ENCODE measurements at regions not wholly inside any gene's neighbourhood (a gene's known extent, or its start where the extent isn't known, plus 50 kb on each side); places are given as distances from the start of the nearest gene placed in this dataset.
"Not testable (repeated sequence)": the region's sequence is repeated elsewhere in the genome, so short reads cannot be mapped to it uniquely, and the experiment has no call there.

- DNase-seq (ENCODE audit: low read depth): no peak
These were observed 78.4 kb downstream of the ADAMTS15 start for GRCh38 chr11:130526846-130527245.

DNA sequence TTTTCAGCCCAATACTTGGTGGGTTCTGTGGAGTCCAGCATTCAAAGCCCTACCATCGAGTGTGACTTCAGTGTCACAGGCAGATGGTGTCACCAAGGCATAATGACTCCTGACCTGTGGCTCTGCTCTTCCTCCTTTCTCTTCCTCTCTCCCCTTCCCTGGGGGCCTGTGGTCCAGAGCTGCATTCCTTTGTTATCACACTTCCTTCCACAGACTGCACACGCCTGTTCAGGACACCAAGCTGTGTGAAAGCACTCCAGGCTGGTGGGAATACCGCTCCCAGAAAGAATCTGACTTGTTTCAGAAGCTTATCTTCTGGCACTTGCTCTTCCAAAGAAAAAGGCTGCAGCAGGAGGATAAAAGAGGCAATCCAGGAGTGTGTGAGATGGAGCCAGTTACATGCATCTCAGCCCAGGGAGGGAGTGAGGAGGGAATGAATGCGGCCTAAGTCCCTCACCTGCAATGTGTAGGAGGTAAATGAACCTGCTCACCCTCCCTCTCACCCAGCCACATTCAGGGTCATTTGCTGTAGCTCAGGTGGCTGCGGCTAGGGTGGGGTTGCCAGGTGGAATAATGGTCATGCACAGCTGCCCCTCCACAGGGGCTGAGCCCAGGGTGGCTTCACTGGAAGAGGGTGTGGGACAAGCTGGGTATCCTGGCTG is 79.3 kb downstream of the ADAMTS15 start:
- no peak for DNase-seq (ENCODE audit: low read depth)

DNA sequence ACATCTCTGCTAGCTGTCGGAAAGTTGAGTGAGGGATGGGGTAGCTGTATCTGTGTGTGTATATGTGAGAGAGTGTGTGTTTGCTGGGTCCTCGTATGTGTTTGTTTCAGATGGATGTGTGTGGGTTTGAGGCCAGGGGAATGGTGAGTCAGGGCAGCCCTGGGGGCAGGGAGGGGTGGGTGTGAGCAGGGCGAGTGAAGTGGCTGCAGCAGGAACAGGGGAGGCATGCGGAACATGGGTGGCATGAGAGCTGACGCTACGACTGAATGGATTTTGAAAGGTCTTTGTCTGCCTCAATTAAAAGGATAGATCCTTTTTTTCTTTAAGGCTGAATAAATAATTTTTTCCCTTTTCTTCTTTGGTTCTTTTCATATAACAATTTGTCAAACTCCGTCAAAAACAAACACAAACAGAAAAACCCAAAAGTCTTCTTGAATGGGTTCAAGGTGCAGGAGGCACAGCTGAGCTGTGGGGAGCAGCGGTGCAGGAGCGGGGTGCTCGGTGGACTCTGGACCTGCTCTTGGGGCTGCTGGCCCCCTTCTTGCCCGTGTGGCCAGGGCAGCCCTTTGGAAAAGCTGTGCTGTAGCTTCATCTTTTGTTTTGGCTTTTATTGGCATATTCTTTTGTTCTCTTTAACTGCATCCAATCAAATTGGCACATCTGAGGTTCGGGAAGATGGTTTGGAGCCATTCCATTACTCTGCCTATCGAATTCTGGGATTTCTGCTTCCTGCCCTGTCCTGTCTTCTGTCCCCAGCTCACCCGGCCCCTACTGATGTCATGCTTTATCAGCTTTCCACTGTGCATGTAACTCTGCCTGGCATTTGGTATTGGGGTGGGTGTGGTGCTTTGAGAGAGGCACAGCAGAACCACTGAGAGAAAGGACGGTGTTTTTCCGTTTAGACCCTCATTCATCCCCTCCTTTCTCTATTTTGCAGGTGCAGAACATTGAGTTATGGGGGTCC is 80.1 kb downstream of the ADAMTS15 start:
- no peak for DNase-seq (ENCODE audit: low read depth)

DNA sequence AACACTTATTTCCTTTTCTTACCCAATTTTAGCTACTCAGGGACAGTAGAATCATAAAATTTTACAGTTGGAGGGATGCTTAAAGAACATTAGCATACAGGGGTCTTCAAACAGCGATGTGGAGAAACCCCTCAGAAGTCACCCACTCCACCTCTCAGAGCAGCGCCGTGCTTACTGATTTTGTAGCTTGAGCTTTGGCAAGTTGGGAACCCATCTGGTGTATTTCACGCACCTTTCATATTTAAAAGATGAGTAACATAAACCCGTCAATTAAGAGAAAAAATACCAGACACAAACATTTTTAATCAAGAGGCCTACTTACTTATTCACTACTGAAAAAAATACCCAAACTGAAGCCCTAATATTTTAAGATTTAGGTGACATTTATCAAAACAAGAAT is 80.9 kb downstream of the ADAMTS15 start:
- DNase-seq (ENCODE audit: low read depth): no peak

DNA sequence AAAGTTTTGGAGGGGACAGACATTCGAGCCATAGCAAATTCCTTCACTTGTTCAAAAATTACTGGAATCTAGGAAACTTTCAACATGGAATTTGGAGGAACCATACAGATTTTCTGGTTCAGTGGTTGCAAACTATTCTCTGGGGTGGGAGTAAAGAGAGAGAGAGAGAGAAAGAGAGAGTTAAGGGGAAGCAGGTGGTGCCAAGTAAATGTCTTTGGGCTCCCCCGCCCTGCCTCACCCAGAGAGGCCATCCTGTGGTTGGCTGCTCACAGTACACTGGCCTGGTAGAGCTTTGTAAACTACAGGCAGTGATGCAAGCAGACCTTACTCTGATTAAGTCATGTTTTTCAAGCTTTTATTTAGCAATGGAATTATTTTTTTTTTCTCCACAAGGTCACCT is 82.6 kb downstream of the ADAMTS15 start:
- no peak for DNase-seq (ENCODE audit: low read depth)

DNA sequence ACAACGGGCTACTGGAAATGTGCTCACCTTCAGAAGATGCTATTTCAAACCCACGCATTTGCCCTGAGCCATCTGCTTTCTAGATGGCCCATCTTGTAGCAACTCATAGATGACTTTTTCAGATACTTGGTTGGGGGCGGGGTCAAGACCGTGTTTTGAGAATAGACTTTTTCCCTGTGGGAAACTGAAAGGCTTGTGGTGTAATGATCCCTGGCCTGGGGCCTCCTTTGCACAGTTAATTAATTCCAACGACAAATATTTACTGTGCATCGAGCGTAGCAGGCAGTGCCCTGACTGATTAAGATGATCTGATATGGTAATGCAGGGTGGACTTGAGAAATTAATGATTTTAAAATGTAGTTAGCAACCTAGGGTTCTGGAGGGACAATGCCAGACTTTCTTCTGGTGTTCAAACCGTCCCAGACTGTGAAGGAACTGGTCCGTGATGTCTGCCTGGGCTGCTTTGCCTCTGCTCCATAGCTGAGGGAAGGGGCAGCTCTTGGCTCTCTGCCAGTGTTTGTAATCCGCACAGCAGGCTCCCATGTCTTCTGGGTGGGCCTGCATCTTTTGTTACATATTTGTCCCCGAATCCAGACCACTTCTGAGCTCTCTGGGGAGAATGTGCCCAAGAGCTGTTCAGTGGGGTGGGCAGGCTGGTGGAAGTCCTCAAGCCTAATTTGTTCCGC is 84.8 kb downstream of the ADAMTS15 start:
- no peak for DNase-seq (ENCODE audit: low read depth)

- DNase-seq (ENCODE audit: low read depth): no peak
These were observed 85.4 kb downstream of the ADAMTS15 start for GRCh38 chr11:130533871-130534270.

DNA sequence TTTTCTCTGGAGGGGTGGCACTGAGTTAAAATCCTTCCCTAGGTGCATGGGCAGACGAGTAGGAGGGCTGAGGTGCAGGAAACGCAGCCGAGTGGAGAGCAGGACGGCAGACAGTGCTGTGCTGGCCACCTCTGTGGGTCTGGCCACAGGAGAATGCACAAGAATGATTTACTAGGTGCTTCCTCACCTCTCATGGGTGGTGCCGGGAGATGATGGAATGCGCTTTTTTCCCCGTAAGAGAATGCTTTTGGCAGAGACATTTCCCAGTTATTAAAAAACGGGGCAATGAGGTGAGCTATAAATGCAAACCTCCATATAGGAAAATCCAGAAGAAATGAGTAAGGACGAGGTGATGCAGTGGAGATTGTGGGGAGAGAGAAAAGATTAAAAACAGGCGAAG is 86.1 kb downstream of the ADAMTS15 start:
- no peak for DNase-seq (ENCODE audit: low read depth)

- DNase-seq (ENCODE audit: low read depth): no peak
These were observed 87.1 kb downstream of the ADAMTS15 start for GRCh38 chr11:130535520-130535919.

DNA sequence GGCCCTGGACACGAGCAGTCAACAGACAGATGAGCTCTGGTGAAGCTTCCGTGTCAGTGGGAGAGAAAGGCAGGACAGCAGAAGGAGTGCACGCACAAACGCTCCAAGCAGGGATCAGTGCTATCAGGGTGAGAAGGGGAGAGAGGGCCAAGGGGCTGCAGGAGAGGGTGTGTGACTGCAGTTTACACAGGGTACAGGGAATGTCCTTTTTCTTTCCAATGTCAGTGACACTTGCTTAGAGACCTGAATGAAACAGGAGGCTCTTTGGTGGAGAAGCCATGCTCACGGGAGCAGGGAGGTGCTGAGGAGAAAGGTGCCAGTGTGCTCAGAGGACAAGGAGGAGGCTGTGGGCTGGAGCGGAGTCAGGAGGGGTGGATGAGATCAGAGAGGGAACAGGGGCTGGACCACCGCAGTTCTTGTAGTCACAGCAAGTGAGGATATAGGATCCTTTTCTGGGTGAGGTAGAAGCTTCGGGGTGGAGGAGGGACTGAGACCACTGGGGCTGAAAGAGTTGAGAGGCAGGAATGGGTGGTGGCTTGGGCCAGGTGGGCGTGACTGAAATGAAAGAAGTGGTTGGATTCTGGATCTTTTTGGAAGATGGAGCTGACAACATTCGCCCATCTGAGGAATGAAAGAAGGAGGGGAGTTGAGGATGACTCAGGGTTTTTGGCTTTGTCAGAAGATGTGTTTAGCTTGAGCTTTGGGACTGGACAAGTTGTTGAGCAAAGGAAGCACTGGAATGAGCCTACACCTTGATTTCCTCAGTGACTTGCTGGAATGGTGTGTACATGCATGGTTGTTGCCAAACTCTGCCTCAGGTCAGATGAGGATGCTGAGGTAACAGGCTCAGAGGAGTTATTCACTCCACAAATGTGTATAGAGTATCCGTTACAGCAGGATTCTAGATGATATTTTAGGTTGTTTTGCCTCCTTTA is 87.9 kb downstream of the ADAMTS15 start:
- no peak for DNase-seq (ENCODE audit: low read depth)

DNA sequence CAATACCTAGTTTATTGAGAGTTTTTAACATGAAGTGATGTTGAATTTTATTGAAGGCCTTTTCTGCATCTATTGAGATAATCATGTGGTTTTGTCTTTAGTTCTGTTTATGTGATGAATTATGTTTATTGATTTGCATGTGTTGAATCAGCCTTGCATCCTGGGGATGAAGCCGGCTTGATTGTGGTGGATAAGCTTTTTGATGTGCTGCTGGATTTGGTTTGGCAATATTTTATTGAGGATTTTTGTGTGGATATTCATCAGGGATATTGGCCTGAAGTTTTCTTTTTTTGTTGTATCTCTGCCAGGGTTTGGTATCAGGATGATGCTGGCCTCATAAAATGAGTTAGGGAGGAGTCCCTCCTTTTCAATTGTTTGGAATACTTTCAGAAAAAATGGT is 91.2 kb downstream of the ADAMTS15 start:
- not testable (repeated sequence) for DNase-seq (ENCODE audit: low read depth)

DNA sequence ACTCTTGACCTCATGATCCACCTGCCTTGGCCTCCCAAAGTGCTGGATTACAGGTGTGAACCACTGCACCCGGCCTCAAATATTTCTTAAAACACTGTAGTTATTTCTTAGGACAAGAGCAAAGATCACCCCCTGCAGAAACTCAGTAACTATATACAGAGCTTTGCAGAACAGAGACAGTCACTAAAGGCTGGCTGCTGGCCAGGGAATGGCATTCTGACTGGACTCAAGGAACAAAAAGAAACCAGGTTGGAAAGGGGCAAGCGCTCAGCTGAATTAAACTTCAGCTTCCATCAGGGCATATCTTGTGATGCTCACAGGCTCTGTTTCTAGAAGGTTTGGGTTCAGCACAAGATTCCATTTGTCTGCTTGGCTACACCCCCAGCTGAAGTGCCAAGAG is 95.8 kb downstream of the ADAMTS15 start:
- DNase-seq (ENCODE audit: low read depth): no peak

- no peak for DNase-seq (ENCODE audit: low read depth)
These were observed 97.1 kb downstream of the ADAMTS15 start for GRCh38 chr11:130545449-130546072.

DNA sequence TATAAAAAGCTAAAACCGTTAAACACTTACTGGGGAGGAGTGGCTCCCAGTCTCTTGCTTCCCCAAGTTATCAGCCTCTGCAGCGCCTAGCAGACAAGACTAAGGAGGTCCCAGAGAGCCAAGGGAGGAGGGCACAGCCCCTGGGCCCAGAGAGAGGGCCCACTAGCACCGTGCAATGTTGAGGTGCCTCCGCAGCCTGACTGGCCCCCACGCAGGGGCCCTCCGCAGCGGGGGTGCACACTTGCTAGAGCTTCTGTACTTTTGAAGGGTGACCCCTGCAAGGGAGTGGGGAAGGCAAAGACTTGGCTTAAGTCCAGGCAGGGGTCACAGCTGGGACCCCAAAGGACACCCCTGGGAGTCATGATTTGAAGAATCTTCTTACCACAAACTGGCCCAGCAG is 98.0 kb downstream of the ADAMTS15 start:
- DNase-seq (ENCODE audit: low read depth): no peak

GRCh38 chr11:130546901-130547694 is 98.7 kb downstream of the ADAMTS15 start:
- DNase-seq (ENCODE audit: low read depth): no peak

DNA sequence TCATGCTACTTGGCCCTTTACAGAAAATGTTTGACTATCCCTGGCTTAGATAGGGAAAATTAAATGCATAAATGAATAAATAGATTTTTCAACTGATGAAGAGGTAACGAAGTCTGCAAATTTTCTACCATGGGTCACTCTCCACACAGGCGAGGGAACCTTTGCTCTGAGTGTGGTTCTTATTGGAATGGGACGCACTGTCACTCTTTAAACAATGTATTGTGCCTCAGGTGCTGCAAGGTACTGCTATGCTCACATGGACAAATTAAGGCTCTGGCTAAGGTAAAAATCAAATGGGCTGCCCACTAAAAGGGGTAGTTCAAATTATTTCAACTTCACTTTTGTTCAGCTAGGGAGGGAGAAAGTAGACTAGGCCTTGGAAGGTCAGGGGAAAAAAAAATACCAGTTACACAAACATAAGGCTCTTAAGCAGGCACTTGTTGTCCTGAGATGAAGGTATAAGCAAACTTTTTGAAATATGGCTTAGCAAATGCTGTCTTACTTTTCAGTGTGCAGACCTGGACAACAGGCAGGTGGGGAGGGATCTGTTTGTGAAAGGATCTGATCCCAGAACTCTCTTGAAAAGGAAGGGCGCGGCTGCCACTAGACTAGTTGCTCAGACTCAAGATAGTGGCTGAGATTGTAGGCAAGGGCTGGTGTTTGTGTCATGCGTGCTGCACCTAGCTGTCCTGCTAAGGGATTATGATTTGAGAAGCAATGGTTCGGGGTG is 99.5 kb downstream of the ADAMTS15 start:
- DNase-seq (ENCODE audit: low read depth): no peak

- no peak for DNase-seq (ENCODE audit: low read depth)
These were observed 100.0 kb downstream of the ADAMTS15 start for GRCh38 chr11:130548491-130548833.

DNA sequence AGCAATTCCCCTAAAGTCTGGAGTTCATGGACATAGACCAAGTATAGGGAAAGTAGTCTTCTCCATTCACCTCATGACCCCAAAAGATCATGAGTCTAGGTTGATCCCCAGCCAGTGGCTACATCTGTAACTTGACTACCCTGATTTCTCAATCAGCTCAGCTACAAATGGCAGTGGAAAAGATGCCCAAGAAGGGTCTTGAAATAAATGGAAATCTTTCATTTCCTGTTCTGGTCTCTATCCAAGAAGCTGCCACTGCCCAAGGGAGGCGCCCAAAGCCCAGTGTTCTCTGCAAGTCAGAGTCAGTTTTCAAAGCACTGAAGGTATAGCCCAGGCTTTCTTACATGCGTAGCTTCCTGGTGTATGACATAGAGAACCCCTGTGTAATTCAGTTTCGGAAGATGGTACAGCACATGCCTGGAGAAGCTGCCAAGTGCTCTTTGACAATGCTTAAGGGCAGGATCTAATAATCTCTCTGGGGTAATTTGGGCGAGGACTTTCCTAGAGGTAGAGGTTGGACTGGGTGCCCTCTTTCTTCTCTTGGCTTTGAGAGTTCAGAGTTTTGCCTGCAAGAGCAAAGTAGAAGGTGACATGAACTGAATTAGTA is 101.1 kb downstream of the ADAMTS15 start:
- DNase-seq (ENCODE audit: low read depth): no peak

DNA sequence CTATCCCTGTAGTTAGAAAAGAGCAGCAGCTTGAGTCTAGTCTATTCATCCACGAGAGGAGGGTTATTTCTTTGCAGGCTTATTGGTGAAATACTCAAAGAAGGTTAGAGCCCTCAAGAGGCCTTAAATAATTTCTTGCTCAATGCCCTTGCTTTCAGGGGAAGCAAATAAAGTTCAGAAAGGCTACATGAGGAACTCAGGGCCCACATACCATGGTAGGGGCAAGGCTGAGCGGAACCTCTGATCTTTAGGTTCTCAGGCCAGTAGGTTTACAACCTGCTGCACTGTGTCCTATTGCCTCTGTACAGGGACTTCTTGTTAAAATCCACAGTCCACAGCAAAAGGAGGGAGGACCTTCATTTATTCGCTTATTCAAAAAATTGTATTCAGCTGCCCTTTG is 101.7 kb downstream of the ADAMTS15 start:
- no peak for DNase-seq (ENCODE audit: low read depth)

Measured in HS-27A (cell line).